ENCODE measurements at regions not wholly inside any gene's neighbourhood (a gene's known extent, or its start where the extent isn't known, plus 50 kb on each side); places are given as distances from the start of the nearest gene placed in this dataset.

- TF ChIP-seq GATA2 (IDR thresholded peaks at IDR 0.05; ENCODE audit: low read depth, low read length) (no peak), GATA3 (IDR thresholded peaks at IDR 0.05; ENCODE audit: low read depth, low read length) (no peak)
Observed at GRCh38 chr18:56510108-56510507, 128.3 kb downstream of the TXNL1 start.

All from SH-SY5Y (cell line).